NCI-H524 (cell line): ENCODE measurements at regions not wholly inside any gene's neighbourhood (a gene's known extent, or its start where the extent isn't known, plus 50 kb on each side); places are given as distances from the start of the nearest gene placed in this dataset.
"Not testable (repeated sequence)": the region's sequence is repeated elsewhere in the genome, so short reads cannot be mapped to it uniquely, and the experiment has no call there.

Source experiments
- DNase-seq, 2 experiments: peaks; one replicate each; lab custom pipeline; 2025; lab: John Stamatoyannopoulos, UW

DNA sequence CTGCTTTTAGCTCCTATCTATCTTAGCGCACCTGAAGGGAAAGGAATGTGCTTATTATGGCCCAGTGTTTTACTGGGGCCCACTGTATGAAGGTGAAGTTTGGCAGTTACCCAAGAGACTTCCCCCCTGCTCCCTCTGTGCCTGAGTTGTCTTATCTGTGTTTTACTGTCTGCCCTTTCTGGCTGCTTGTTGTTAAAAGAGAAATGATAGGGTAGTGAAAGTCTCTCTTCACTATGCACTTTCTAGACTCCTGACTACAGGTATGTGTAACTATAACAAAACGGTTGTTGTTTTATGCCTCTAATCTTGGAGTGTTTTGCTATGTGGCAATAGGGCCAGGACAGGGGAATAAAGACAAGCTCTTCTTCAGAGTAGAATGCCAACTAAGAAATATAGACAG is 326.9 kb downstream of the KIF20B start:
- no peak for DNase-seq

DNA sequence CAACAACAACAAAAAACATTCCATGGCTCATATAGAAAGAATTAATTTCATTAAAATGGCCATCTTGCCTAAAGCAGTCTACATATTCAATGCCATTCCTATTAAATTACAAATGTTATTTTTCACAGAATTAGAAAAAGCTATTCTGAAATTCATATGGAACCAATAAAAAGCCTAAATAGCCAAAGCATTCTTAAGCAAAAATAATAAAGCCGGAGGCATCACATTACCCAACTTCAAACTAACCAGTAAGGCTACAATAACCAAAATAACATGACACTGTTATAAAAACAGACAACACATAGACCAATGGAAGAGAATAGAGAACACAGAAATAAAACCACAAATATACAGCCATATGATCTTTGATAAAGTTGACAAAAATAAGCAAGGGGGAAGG is 330.4 kb downstream of the KIF20B start:
- DNase-seq: no peak

DNA sequence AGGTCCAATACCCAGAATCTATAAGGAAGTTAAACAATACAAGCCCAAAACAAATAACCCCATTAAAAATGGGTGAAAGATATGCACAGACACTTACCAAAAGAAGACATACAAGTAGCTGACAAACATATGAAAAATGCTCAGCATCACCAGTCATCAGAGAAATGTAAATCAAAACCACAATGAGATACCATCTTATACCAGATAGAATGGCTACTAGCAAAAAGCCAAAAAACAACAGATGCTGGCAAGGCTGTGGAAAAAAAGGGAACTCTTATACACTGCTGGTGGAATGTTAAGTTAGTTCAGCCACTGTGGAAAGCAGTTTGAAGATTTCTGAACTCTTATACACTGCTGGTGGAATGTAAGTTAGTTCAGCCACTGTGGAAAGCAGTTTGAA is 331.1 kb downstream of the KIF20B start:
- DNase-seq: no peak

DNA sequence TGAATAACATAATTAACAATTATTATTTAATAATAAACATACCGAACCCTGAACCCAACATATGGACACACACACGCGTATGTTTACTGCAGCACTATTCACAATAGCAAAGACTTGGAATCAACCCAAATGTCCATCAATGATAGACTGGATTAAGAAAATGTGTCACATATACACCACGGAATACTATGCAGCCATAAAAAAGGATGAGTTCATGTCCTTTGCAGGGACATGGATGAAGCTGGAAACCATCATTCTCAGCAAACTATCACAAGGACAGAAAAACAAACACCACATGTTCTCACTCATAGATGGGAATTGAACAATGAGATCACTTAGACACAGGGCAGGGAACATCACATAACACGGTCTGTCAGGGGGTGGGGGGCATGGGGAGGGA is 333.5 kb downstream of the KIF20B start:
- DNase-seq: not testable (repeated sequence)

DNA sequence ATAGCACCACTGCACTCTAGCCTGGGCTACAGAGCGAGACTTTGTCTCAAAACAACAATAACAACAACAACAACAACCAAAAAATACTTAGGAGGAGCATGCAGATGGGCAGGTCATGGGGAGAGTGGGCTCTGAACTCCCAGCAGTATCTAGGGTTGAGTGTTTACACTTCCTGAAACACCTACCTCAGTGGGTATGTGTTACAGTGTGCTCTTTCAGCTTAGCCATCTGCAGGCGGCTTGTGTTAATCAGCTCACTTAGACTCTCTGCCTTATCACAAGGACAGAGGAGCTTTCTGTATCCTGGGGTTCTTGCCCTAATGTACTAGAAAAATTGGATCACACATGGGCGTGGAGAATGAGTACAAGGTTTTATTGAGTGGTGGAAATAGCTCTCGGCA is 340.2 kb downstream of the KIF20B start:
- no peak for DNase-seq

DNA sequence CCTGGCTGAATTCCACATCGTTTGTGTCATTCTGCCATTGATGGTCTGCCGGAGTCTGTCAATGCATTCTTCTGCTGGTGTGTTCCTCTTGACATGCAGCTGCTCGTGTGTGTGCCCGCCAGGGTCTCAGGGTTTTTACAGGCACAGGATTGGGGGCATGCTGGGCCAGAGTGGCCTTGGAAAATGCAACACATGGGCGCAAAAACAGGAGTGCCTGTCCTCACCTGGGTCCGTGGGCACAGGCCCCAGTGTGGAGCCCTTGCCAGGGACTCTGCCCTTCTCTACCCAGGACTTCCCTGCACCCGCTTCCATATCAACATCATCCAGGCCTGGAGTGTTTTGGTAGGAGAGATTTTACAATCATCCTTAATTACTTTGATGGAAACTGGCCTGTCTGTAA is 340.7 kb downstream of the KIF20B start:
- DNase-seq: no peak

DNA sequence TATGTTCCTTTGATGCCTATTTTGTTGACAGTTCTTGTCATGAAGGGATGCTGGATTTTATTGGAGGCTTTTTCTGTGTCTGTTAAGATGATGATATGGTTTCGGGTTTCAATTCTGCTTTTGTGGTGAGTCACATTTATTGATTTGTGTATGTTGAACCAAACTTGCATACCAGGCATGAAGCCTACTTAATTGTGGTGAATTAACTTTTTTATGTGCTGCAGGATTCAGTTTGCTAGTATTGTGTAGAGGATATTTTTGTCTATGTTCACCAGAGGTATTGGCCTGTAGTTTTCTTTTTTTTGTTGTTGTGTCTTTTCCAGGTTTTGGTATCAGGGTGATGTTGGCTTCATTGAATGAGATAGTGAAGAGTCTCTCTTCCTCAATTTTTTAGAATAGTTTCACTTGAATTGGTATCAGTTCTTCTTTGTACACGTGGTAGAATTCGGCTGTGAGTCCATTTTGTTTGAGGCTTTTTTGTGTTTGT is 345.9 kb downstream of the KIF20B start:
- no peak for DNase-seq

DNA sequence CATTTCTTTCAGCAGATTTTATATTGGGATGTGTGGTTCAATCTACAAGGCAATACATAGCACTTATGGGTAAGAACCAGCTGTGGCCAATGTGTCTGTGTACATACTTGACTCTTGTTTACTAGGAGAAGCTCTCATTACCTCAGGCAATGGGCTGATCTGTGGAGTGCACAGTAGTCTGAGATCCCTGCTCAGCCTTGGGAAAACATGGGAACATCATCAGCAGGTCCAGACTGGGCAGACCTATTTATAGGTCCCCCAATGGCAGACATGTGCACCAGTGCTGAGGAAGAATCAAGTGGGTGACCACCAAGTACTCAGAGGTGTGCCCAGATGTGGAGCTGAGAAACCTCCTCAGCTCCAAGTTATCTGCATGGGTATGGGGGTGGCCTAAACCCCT is 349.7 kb downstream of the KIF20B start:
- peak in 1 of 2 experiments; percentile 13 for DNase-seq

DNA sequence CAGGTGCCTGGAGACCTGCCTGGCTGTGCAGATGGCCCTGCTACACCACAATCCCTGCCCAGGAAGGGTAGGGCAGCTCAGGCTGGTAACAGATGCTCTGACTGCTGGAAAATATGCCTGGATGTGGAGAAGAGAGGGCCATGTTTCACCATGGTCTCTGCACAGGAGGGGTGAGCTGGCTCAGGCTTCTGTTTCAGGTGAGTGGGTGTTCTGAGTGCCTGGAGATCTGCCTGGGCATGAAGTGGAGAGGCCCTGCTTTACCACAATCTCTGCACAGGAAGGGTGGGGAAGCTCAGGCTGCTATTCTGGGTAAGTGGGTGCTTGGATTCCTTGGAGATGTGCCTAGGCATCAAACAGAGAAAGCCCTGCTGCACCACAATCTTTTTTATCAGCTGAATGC is 350.1 kb downstream of the KIF20B start:
- peak in 1 of 2 experiments; percentile 20 for DNase-seq

DNA sequence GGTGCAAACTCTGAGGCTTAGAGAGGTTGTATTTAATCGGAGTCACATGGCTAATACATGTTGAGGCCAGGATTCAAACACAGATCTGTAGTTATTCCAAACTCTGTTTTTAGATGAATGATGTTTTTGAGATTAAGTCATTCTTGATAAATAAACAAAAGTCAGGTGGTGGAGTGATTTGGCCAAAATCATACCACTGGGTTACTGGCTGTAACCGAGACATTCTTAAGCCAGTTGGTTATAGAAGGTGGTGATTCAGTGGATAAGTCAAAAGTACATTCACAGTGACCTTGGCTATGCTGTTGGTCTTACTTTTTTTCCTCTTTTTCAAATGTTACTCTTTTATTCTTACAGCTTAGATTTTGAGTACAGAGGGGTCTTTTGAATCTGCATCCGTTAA is 361.4 kb downstream of the KIF20B start:
- DNase-seq: no peak

DNA sequence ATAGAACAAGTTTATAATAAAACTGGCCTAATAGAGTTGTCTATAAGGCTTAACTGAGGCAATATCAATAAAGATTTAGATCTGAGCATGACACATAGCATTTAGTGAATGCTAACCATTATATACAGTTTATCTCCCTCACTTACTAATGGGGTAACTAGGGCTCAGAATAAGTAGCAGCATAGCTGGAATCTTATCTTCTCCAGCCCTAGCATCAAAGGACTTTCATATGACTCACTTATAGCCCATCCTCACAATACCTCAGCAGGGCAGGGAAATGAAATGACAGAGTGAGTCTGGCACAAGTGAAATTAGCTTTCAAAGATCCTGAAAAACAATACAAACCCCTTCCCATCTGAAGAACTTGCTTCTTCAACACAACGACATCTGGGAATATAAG is 362.9 kb downstream of the KIF20B start:
- no peak for DNase-seq

DNA sequence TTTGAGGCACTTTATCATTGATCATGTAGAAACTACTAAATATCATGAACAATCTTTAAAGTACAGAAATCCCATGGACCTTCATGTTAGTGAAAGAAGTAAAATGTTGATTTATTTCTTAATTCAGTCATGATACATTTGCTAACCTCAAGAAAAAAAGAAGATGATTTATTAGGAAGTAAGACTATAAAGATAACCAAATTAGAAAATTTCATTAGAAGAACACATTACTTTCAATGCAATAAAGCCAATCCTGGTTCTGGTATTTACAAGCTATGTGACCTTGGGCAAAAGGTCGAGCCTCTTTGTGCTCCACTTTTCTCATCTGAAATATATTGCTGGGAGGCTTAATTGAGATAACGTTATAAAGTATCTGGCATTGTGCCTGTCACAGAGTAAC is 365.0 kb downstream of the KIF20B start:
- DNase-seq: no peak

DNA sequence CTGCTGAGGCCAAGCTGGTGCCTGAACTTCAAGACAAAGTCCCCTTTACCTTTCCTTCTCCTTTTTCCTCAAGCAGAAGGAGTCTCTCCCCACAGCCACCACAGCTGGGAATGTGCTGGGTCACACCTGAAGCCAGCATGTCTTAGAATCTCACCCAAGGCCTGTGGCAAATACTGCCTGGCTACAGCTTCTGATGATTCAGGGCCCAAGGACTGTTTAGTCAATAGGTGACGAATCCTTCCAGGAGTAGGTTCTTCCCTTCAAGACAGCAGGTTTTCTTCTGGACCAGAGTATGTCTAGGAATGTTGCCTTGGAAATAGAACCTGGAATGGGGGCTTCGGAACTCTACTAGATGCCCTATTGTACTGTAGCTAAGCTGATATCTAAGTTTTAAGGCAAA is 374.6 kb downstream of the KIF20B start:
- DNase-seq: no peak

DNA sequence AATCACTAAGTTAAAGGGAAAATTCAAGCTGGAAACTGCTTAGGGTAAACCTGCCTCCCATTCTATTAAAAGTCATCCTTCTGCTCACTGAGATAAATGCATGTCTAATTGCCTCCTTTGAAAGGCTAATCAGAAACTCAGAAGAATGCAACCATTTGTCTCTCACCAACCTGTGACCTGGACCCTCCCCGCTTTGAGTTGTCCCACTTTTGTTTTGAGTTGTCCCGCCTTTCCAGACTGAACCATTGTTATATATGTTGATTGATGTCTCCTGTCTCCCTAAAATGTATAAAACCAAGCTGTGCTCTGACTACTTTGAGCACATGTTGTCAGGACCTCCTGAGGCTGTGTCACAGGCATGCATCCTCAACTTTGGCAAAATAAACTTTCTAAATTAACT is 378.4 kb downstream of the KIF20B start:
- DNase-seq: no peak

DNA sequence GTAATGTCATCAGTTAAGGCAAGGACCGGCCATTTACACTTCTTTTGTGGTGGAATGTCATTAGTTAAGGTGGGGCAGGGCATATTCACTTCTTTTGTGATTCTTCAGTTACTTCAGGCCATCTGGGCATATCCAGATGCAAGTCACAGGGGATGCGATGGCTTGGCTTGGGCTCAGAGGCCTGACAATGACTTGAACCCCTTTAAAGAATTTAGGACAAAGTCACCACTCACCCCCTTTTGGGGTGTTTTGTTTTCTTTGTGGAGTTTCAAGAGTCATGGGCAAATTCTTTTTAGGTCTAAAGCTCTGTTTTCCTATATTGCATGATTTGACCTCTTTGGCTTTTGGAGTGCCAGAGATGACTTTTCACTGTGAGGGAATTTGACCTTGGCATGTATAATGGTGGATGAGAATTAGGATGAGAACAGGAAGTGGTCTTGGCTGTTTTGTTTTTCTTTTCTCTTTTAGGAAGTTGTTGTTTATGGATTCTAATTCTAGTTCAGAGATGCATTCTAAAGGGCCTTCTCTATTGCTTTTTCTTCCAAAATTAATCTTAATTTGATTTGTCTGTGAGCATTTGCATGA is 385.3 kb downstream of the KIF20B start:
- DNase-seq: not testable (repeated sequence)

DNA sequence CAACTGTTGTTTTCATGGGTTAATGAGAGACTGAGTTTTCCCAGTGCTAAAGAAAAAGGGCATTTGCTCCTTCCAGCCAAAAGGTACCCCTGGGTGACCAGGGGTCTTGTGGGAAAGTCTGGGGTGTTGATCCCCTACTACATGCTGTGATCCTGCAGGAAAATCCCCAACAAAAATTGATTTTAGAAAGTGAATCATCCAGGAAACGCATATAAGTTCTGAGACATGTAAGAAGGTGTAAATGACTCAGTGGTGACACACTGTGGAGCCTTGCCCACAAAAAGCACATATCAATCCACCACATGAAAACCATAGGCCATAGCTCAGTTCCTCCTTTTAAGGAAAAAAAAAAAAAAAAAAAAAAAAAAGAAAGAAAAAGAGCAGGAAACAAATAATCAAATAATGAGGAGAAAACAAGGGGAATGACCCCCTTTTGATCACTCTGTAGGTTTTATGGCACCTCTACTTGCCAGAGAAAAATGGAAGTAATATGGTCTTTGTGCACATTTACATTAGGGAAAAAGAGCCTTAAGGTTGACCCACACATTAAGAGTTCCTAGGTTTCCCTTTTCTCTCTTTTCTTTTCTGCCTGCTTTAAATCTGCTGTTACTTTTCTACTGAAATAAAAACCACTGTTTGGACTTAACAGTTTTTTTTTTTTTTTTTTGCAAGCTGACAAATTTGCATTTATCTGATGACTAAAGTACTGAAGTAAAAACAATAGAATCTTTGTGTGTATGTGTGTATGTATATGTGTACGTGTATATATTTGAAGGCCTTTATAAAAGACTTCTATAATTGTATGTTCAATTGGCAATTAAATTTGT is 386.0 kb downstream of the KIF20B start:
- DNase-seq: no peak

DNA sequence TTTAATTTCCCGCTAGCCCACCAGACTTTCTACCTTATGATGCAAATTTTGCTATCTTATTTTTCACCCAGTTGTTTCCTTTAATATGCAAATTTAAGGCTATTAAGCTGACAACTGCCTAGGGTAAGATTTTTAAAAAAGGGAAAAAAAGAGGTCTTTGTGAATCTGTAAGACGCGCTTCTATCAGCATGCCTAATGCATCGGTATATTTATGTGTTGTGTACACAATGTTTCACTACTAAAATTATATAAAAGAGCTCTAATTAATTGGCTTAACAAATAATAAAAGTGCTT is 386.6 kb downstream of the KIF20B start:
- DNase-seq: no peak

DNA sequence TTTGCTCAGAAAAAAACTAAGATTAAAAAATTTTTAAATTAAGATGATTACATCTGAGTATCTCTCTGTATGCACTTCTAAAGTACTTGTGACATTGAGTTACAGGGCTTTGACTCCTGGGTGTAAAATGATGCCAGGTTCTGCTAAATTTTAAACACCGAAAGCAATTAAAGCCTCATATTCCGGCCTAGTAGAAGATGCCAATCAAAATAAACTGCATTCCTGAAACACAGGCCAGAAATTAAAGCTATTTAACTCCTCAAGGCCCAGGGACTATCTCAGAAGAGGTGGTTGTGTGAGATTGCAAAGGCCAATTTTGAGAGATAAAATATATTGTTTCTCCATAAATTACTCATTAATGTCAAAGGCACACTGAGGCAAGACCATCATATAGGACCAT is 388.3 kb downstream of the KIF20B start:
- DNase-seq: no peak

DNA sequence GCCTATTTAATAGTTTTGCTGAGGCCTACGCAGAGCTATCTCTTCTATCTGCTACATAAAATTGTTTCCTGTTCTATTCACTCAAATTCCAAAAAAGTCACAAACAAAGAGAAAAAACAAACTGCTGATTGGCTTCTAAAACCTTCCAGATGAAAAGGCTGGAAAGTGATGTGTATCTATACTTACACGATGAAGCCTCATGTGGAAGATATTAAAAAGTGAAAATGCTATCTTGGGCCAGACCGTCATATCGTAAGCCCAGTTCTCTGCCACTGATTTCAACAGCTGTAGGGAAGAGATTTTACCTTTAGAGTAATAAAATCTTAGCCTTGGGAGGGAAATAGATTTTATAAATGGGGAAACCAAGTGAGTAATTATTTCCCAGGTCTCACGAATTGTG is 394.8 kb downstream of the KIF20B start:
- no peak for DNase-seq

DNA sequence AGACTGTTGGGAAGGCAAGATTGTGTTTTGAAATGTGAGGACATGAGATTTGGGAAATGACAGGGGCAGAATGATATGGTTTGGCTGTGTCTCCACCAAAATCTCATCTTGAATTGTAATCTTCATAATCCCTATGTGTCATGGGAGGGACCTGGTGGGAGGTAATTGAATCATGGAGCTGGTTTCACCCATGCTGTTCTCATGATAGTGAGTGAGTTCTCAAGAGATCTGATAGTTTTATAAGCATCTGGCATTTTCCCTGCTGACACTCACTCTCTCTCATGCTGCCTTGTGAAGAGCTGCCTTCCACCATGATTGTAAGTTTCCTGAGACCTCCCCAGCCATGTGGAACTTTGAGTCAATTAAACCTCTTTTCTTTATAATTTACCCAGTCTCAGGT is 406.2 kb downstream of the KIF20B start:
- DNase-seq: not testable (repeated sequence)

DNA sequence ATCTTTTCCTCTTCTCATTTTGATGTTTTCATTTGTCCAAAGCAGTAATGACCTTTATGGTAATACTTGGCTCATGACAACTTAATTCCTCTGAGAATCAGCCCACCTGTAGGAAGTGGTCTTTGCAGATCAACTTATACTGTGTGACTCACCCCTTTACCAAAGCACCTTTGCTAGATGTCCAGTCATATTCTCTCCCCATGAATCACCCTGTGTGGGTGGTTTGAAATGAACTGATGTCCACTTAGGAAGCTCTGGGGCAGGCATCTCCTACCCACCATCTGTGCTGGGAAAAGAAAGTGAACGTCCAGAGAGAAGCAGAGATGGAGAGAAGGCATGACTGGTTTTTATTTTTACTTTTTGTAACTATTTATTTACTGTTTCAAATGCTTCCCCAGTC is 410.3 kb downstream of the KIF20B start:
- DNase-seq: no peak

DNA sequence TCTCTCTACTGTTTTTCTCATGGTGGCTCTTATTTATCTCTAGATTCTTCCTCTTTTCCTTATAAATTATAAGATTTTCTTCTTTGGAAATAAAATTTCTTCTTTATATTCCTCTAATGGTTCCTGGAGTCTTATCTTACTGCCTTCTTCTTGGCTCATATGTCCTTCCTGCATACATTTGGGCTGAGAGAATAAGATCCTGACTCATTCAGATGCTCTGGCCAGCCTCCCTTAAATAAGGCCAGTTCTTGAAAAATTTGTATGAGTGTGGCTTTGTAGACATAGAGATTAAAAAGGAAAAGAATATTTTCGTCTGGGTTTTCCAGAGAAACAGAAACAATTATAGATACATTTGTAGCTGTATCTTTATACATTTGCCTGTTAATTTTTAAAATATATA is 411.3 kb downstream of the KIF20B start:
- no peak for DNase-seq

DNA sequence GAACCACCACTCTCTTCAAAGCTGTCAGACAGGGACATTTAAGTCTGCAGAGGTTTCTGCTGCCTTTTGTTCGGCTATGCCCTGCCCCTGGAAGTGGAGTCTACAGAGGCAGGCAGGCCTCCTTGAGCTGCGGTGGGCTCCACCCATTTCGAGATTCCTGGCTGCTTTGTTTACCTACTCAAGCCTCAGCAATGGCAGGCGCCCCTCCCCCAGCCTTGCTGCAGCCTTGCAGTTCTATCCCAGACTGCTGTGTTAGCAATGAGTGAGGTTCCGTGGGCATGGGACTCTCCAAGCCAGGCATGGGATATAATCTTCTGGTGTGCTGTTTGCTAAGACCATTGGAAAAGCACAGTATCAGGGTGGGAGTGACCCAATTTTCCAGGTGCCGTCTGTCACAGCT is 417.2 kb downstream of the KIF20B start:
- not testable (repeated sequence) for DNase-seq
